ENCODE measurements at regions not wholly inside any gene's neighbourhood (a gene's known extent, or its start where the extent isn't known, plus 50 kb on each side); places are given as distances from the start of the nearest gene placed in this dataset.

DNA sequence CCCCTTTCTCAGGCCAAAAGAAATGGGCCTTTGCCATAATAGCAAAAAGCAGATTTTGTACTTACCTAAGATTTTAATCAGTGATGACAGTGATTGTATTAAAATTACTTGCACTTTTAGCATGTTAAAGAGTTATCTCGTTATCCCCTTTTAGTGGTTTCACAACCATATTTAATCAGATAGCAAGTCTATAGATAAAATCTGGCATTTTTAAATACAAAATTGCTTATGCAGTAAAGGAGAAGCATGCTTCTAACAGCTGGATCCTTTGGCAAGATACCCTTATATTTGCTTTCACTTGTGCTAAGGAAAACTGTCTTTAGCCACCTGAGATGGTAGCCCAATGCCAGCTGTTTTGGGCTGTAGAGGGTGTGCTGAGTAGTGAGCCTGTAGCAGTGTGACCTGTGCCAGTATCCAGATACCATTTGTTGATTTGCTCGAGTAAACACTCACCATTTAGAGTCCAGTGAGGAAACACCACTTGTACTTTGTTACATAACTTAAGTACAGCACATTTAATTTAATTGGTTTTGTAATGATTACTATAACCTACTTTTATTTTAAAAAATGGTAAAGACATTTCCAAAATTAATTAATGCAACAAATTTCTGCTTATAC, 314.4 kb upstream of the ZP4 start:
- DNase-seq (ENCODE audit: low read depth): no peak

- DNase-seq (ENCODE audit: low read depth): no peak
These were observed 311.3 kb upstream of the ZP4 start for GRCh38 chr1:238201992-238202391.

- no peak for DNase-seq (ENCODE audit: low read depth)
These were observed 308.6 kb upstream of the ZP4 start for GRCh38 chr1:238199325-238199724.

GRCh38 chr1:238196516-238196915, 305.8 kb upstream of the ZP4 start:
- DNase-seq (ENCODE audit: low read depth): no peak

DNA sequence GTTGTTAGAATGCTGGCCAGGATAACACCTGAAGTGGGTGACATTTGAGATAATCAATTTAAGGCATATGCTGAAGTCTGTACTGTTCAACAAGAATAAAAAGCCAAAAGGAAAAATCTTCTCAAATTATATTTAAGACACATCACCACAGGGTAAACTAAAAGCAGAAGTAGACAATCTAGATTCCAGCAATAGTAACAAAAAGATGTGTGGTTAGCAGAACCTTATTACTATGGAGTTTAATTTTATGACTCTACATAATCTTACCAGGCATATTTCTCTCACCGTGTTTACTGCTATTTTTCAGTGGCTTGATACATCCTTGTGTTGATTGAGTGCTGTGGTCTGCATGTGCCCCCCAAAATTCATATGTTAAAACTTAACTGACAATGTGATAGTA, 300.4 kb upstream of the ZP4 start:
- no peak for DNase-seq (ENCODE audit: low read depth)

DNA sequence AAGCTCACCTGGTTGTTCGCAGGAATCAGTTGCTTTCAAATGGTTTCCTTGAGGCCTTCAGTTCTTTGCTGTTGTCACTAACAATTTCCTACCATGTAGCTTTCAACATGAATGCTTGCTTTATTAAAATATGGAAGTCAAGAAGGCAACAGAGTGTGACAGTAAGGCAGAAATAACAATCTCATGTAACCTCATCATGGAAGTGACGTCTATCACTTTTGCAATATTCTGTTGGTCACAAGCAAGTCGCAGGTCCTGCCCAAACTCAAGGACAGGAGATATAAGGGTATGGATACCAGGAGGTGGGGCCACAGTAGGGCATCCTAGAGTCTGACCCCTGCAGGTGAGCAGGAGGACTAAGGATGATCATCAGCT, 296.8 kb upstream of the ZP4 start:
- no peak for DNase-seq (ENCODE audit: low read depth)

DNA sequence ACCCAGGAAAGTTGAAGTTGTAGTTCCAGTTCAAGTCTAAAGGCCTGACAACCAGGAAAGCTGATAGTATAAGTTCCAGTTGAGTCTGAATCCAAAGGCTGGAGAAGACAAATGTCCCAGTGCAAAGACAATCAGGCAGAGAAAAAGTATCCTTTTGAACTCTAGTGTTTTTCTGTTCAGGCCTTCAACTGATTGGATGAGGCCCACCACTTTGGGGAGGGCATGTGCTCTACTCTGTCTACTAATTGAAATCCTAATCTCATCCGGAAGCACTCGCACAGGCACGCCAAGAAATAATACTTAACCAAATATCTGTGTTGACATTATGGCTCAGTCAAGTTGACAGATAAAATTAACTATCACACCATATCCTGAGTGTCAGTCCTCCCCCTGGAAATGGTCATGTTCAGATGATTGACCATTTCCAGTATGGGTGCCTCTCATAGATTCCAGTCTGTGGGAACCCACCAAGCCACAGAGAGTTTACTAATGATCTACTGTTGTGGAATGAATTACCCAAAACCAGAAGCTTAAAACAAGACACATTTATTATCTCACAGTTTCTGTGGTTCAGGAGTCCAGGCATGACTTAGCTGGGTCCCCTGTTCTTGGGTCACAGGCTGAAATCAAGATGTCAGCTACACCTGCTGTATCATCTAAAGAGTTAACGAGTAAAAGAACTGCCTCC, 296.3 kb upstream of the ZP4 start:
- DNase-seq (ENCODE audit: low read depth): no peak

GRCh38 chr1:238177960-238178645, 287.4 kb upstream of the ZP4 start:
- DNase-seq (ENCODE audit: low read depth): peak; percentile 16

DNA sequence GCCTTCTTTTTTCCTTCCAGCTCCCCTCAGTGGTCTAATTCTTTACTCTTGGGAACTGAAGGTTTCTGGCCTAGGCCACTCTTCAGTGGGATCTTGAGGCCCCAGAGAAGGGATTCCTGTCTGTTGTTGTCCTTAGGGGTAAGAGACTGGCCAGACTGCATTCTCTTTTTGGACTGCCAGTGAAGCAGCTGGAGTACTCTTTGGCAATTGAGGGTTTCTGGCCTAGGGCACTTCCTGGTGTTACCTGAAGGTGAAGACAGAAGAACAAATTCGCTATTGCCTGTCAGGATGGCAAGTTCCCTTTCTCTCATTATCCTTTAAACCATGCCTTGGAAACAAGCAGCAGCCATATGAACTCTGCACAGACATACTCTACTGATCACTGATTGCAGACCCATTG, 286.6 kb upstream of the ZP4 start:
- DNase-seq (ENCODE audit: low read depth): no peak

DNA sequence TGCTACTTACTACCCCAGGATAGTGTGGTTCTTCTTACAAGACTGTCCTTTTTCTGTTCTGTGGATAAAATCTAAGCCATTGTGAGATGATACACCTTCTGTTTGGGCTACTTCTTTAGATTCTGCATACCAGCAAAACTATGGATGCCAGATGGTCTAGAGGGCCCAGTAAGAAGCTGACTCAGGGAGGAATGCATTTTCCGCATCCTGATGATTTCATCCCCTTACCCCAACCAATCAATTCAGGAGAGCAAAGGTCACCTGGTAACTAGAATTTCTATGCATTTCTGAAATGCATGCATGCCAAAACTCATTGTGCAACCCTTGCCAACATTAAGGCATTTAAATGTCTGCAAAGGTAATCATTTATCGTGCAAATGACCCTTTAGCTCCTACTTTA, 285.7 kb upstream of the ZP4 start:
- DNase-seq (ENCODE audit: low read depth): no peak

DNA sequence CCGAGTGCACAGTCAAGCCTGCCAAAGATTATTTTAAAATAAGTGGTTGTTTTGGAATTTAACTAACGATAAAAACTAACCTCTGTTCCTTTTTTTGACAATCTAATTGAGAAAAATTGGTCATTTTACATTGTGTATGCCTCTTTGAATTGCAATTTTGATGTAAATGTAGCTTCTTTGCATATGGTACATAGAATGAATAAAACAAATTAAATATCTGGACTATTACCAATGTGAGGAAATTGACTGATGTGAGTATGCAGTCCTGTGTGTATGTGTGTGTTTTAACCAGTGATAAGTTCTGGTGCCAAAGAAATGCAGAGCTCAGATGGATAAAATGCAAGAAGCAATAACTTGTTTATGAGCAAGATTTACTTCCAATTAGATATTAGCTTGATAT, 281.3 kb upstream of the ZP4 start:
- DNase-seq (ENCODE audit: low read depth): no peak

DNA sequence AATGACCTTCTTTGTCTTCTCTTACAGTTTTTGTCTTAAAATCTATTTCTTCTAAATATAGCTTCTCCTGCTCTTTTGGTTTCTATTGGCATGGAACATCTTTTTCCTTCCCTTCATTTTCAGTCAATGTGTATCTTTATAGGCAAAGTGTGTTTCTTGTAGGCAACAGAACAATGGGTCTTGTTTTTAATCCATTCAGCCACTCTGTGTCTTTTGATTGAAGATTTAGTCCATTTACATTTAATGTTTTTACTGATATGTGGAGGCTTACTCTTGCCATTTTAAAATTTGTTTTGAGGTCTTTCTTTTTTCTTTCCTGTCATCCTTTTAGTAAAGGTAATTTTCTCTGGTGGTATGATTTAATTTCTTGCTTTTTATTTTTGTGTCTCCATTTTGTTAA, 271.2 kb upstream of the ZP4 start:
- DNase-seq (ENCODE audit: low read depth): no peak

DNA sequence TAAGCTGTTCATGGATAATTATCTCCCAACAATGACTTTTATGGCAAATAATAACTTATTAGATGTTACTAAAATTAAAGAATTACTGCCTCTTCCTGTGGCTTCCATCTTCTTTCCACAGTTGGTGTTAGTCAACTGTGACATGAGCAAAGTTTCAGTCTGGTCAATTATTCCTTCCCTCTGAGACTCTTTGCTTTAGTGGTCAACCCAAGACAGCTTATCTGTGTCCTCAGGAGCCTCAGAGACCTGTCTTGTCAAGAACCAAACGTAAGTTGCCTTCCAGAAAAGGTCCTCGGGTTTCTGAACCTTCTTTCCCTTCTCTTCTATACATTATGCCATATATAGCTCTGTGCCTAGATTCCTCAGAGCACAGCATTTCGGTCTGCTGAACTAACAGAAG, 263.2 kb upstream of the ZP4 start:
- DNase-seq (ENCODE audit: low read depth): no peak

- DNase-seq (ENCODE audit: low read depth): no peak
These were observed 262.5 kb upstream of the ZP4 start for GRCh38 chr1:238153253-238153652.

DNA sequence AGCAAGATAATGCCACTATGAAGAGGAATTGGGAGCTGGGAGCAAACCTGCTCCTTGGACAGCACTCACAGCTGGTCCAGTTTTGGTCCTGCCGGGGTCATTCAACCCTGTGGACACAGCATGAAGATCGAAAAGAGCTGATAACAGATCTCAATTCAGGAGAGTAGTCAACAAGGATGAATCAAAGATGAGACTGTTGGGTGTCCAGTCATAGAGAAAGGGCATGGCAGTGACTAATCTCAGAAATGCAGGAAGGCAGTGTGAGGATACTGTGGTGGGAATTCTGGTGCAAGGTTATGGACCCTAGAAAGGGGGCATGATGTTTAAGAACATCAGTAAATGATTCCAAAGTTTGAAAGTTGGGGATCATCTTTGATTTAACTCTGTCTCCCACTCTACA, 261.4 kb upstream of the ZP4 start:
- DNase-seq (ENCODE audit: low read depth): no peak

GRCh38 chr1:238143038-238143437, 252.3 kb upstream of the ZP4 start:
- no peak for DNase-seq (ENCODE audit: low read depth)

DNA sequence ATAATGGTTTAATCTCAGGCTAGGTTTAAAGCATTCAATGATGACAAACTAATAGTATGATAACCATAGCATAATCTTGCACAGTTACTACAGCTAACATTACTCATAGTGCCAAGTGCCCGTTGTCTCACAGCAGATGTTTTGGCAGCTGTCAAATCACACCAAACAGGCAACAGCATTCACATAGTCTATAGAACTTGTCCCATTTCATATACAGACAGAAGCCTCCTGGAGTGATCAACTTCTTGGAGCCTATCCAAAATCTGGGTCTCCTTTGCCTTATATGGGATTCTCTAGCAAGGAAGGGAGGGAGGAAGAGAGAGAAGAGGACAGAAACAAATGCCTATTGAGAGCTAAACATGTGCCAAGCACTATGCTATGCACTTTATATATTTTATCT, 250.6 kb upstream of the ZP4 start:
- DNase-seq (ENCODE audit: low read depth): no peak

GRCh38 chr1:238139713-238140112, 249.0 kb upstream of the ZP4 start:
- no peak for DNase-seq (ENCODE audit: low read depth)

- DNase-seq (ENCODE audit: low read depth): no peak
These were observed 247.4 kb upstream of the ZP4 start for GRCh38 chr1:238138059-238138626.

- DNase-seq (ENCODE audit: low read depth): no peak
These were observed 245.3 kb upstream of the ZP4 start for GRCh38 chr1:238135708-238136664.

GRCh38 chr1:238129677-238130076, 239.0 kb upstream of the ZP4 start:
- DNase-seq (ENCODE audit: low read depth): no peak

GRCh38 chr1:238123201-238123600, 232.5 kb upstream of the ZP4 start:
- no peak for DNase-seq (ENCODE audit: low read depth)
